Natural killer cell (primary cell): ENCODE measurements at regions not wholly inside any gene's neighbourhood (a gene's known extent, or its start where the extent isn't known, plus 50 kb on each side); places are given as distances from the start of the nearest gene placed in this dataset.
A peak's percentile ranks its signal among the peaks of the same experiment; 100 is the strongest.

Source experiments
- ATAC-seq, 3 donors: fragments of 150-1000 bp in 2 of 3; fragments of 200-7000 bp in 1 of 3; cut with Tn5 transposase; 1 replicate in 1 of 3; 2 replicates in 2 of 3; pipeline ENCODE4 v1.10.0; 2021; ENCODE audit warnings: mild to moderate bottlenecking in 2 of 3, moderate library complexity in 2 of 3
- DNase-seq, 2 donors: peaks; one replicate each; pipeline versions ENCODE4 v3.0.0 to v3.0.0-alpha.2; 2013 to 2021; ENCODE audit warnings: mixed read lengths in 1 of 2
- H3K27ac ChIP-seq: one replicate; pipeline ENCODE4 v1.5.1; 2013; ENCODE audit warnings: mild to moderate bottlenecking, low read length
- H3K27me3 ChIP-seq: one replicate; pipeline ENCODE4 v1.6.1; 2013; ENCODE audit warnings: low read length; ENCODE audit not compliant: control insufficient read depth, insufficient read depth
- H3K36me3 ChIP-seq: one replicate; pipeline ENCODE4 v1.6.1; 2013; ENCODE audit warnings: low read length; ENCODE audit not compliant: control insufficient read depth, insufficient read depth
- H3K4me1 ChIP-seq: one replicate; pipeline ENCODE4 v1.6.1; 2013; ENCODE audit warnings: low read length; ENCODE audit not compliant: control insufficient read depth, insufficient read depth
- H3K4me3 ChIP-seq: one replicate; pipeline ENCODE4 v1.5.1; 2013; ENCODE audit warnings: low read length
- H3K9me3 ChIP-seq: one replicate; pipeline ENCODE4 v1.6.1; 2013; ENCODE audit warnings: low read length; ENCODE audit not compliant: control insufficient read depth, insufficient read depth
- H3K27ac Mint-ChIP-seq, 2 donors: one replicate each; pipeline ENCODE4 v1.8.0; 2022; ENCODE audit warnings: mild to moderate bottlenecking in 2 of 2, mixed read lengths in 2 of 2, moderate library complexity in 1 of 2
- H3K27me3 Mint-ChIP-seq, 2 donors: one replicate each; pipeline ENCODE4 v1.8.0; 2022; ENCODE audit warnings: low read depth in 2 of 2, mixed read lengths in 2 of 2
- H3K36me3 Mint-ChIP-seq: one replicate; pipeline ENCODE4 v1.8.0; 2022; ENCODE audit warnings: mixed read lengths
- H3K4me1 Mint-ChIP-seq, 2 donors: one replicate each; pipeline ENCODE4 v1.8.0; 2022; ENCODE audit warnings: mixed read lengths in 2 of 2
- H3K4me3 Mint-ChIP-seq: one replicate; pipeline ENCODE4 v1.8.0; 2022; ENCODE audit warnings: mild to moderate bottlenecking, moderate library complexity, mixed read lengths
- H3K9me3 Mint-ChIP-seq, 2 donors: one replicate each; pipeline ENCODE4 v1.8.0; 2022; ENCODE audit warnings: mixed read lengths in 2 of 2
- CTCF ChIP-seq: fragments of 200-600 bp; IDR thresholded peaks from one replicate; pipeline ENCODE4 v1.8.0; 2022; ENCODE audit warnings: antibody characterized with exemption
- WGBS: methylation state at CpG from one replicate; pipeline ENCODE4 v1.1.7; 2013; ENCODE audit warnings: missing lambda C conversion rate; ENCODE audit not compliant: insufficient coverage; 5-methylcytosine and 5-hydroxymethylcytosine counted together
- intact Hi-C: fragments of 100-400 bp; cut with micrococcal nuclease; formaldehyde crosslinking; loops from one replicate; pipeline ENCODE4 v1.14.2; 2022

- no peaks in the 10 kb centered on the region for H3K9me3 ChIP-seq
- H3K4me3 ChIP-seq = no peak overlapping the region
- Mint-ChIP-seq H3K4me3 (no peak overlapping the region), H3K36me3 (no peaks in the 10 kb centered on the region), H3K27me3 (peaks cover 31 to 53% of the 10 kb centered on the region in 2 donors), H3K27ac (no peak overlapping the region), H3K9me3 (no peaks in the 10 kb centered on the region), H3K4me1 (peaks cover 28 to 36% of the 10 kb centered on the region in 2 donors)
- peaks cover 34% of the 10 kb centered on the region for H3K4me1 ChIP-seq
- no peak for TF ChIP-seq CTCF
- peaks cover 16% of the 10 kb centered on the region for H3K27me3 ChIP-seq
- ATAC-seq (no peak), DNase-seq (no peak)
- intact Hi-C loops = no loop called here
- WGBS = 31% methylated on average over 3 of the region's 3 CpGs
- no peak overlapping the region for H3K27ac ChIP-seq
- no peaks in the 10 kb centered on the region for H3K36me3 ChIP-seq
Observed at GRCh38 chr13:31042049-31042448, 109.6 kb downstream of the TEX26 start.

GRCh38 chr13:31038834-31039552, 106.5 kb downstream of the TEX26 start:
- TF ChIP-seq CTCF = no peak
- Histone ChIP-seq H3K27me3 (peaks cover 14% of the 10 kb centered on the region), H3K9me3 (no peaks in the 10 kb centered on the region), H3K27ac (no peak overlapping the region), H3K4me3 (no peak overlapping the region), H3K36me3 (no peaks in the 10 kb centered on the region), H3K4me1 (peaks cover 15% of the 10 kb centered on the region)
- Mint-ChIP-seq H3K27me3 (peaks cover 36 to 58% of the 10 kb centered on the region in 2 donors), H3K27ac (peak overlapping the region in 1 of 2 donors; percentile 17), H3K4me1 (peaks cover 14 to 17% of the 10 kb centered on the region in 2 donors), H3K4me3 (peak overlapping the region; percentile 22), H3K36me3 (no peaks in the 10 kb centered on the region), H3K9me3 (no peaks in the 10 kb centered on the region)
- ATAC-seq = peak in 1 of 3 donors; percentile 58
- WGBS = 17% methylated on average over 7 of the region's 7 CpGs
- peak in 1 of 2 donors; percentile 44 for DNase-seq
- intact Hi-C loops = no loop called here

- peaks cover 14 to 17% of the 10 kb centered on the region in 2 donors for H3K4me1 Mint-ChIP-seq
- Histone ChIP-seq H3K36me3 (no peaks in the 10 kb centered on the region), H3K27me3 (peaks cover 11% of the 10 kb centered on the region), H3K4me3 (no peak overlapping the region), H3K4me1 (peaks cover 12% of the 10 kb centered on the region), H3K27ac (no peak overlapping the region), H3K9me3 (no peaks in the 10 kb centered on the region)
- no peak for TF ChIP-seq CTCF
- ATAC-seq (no peak), DNase-seq (no peak)
- no peaks in the 10 kb centered on the region for H3K9me3 Mint-ChIP-seq
- no peaks in the 10 kb centered on the region for H3K36me3 Mint-ChIP-seq
- H3K27ac Mint-ChIP-seq = no peak overlapping the region
- H3K4me3 Mint-ChIP-seq = no peak overlapping the region
- intact Hi-C loops = no loop called here
- peaks cover 35 to 50% of the 10 kb centered on the region in 2 donors for H3K27me3 Mint-ChIP-seq
- 80% methylated on average over 15 of the region's 15 CpGs for WGBS
Observed at GRCh38 chr13:31037874-31038500, 105.5 kb downstream of the TEX26 start.
